Gastroesophageal sphincter (tissue), 4 donors: ENCODE measurements at regions not wholly inside any gene's neighbourhood (a gene's known extent, or its start where the extent isn't known, plus 50 kb on each side); places are given as distances from the start of the nearest gene placed in this dataset.
"Not testable (repeated sequence)": the region's sequence is repeated elsewhere in the genome, so short reads cannot be mapped to it uniquely, and the experiment has no call there.

Source experiments
- ATAC-seq: fragments of 150-250 bp; one replicate; pipeline ENCODE4 v1.9.1; 2016; ENCODE audit warnings: mild to moderate bottlenecking, moderate library complexity
- H3K27ac ChIP-seq, 4 donors: fragments of 200-600 bp; sonication (generic) in 3 of 4; 1 replicate in 3 of 4; 2 replicates in 1 of 4; pipeline ENCODE4 v1.5.1; 2016 to 2019
- H3K27me3 ChIP-seq: fragments of 200-600 bp; sonication (generic); one replicate; pipeline ENCODE4 v1.5.1; 2019
- H3K36me3 ChIP-seq, 2 donors: fragments of 200-600 bp; sonication (generic); one replicate each; pipeline ENCODE4 v1.5.1; 2019; ENCODE audit warnings: control low read depth in 1 of 2
- H3K4me1 ChIP-seq, 3 donors: fragments of 200-600 bp; sonication (generic); 1 replicate in 2 of 3; 2 replicates in 1 of 3; pipeline ENCODE4 v1.5.1; 2016 to 2019; ENCODE audit warnings: control low read depth in 2 of 3
- H3K4me3 ChIP-seq, 2 donors: fragments of 200-600 bp; sonication (generic); one replicate each; pipeline ENCODE4 v1.5.1; 2019; ENCODE audit warnings: mild to moderate bottlenecking in 1 of 2, moderate library complexity in 1 of 2
- H3K9me3 ChIP-seq, 3 donors: fragments of 200-600 bp; sonication (generic); one replicate each; pipeline ENCODE4 v1.5.1; 2017 to 2019; ENCODE audit warnings: control low read depth in 2 of 3
- WGBS, 2 donors: methylation state at CpG; one replicate each; pipeline ENCODE4 v1.1.5; 2018; ENCODE audit warnings: low coverage in 1 of 2; 5-methylcytosine and 5-hydroxymethylcytosine counted together

- H3K27ac ChIP-seq, H3K27me3 ChIP-seq, ATAC-seq, H3K36me3 ChIP-seq, H3K4me3 ChIP-seq, H3K4me1 ChIP-seq: not testable (repeated sequence)
- H3K9me3 ChIP-seq, result peaks cover 0 to 48% (median 2%) of the 10 kb centered on the region in 3 donors
- no CpG with 5 or more reads among the region's 28 CpGs for WGBS, 2 donors
Observed at GRCh38 chr7:63572196-63572595, 426.5 kb upstream of the ZNF722 start.

GRCh38 chr7:63572956-63573355, 425.7 kb upstream of the ZNF722 start:
- H3K4me1 ChIP-seq, H3K4me3 ChIP-seq, H3K36me3 ChIP-seq, H3K27me3 ChIP-seq, H3K27ac ChIP-seq: not testable (repeated sequence)
- peaks cover 0 to 52% (median 2%) of the 10 kb centered on the region in 3 donors for H3K9me3 ChIP-seq
- WGBS, 2 donors, result no CpG with 5 or more reads among the region's 23 CpGs
- peak; percentile 6 for ATAC-seq

GRCh38 chr7:63573412-63573811, 425.2 kb upstream of the ZNF722 start:
- 48 to 100% methylated on average over 2 to 3 of the region's 10 CpGs for WGBS, 2 donors
- peaks cover 0 to 57% (median 2%) of the 10 kb centered on the region in 3 donors for H3K9me3 ChIP-seq
- not testable (repeated sequence) for H3K27ac ChIP-seq, H3K4me3 ChIP-seq, H3K36me3 ChIP-seq, H3K4me1 ChIP-seq, H3K27me3 ChIP-seq
- peak; percentile 4 for ATAC-seq

GRCh38 chr7:63576421-63576820, 422.2 kb upstream of the ZNF722 start:
- H3K9me3 ChIP-seq, result peaks cover 0 to 72% (median 2%) of the 10 kb centered on the region in 3 donors
- not testable (repeated sequence) for H3K4me3 ChIP-seq, H3K4me1 ChIP-seq, H3K27ac ChIP-seq, ATAC-seq, H3K27me3 ChIP-seq, H3K36me3 ChIP-seq
- 68% methylated on average over 6 of the region's 10 CpGs; no CpG with 5 or more reads in 1 of the 2 donors for WGBS, 2 donors

GRCh38 chr7:63577066-63577465, 421.6 kb upstream of the ZNF722 start:
- H3K4me3 ChIP-seq, H3K27me3 ChIP-seq, H3K36me3 ChIP-seq, H3K27ac ChIP-seq, H3K4me1 ChIP-seq, ATAC-seq: not testable (repeated sequence)
- 89% methylated on average over 4 of the region's 5 CpGs; no CpG with 5 or more reads in 1 of the 2 donors for WGBS, 2 donors
- H3K9me3 ChIP-seq, result peaks cover 0 to 70% (median 2%) of the 10 kb centered on the region in 3 donors

- H3K9me3 ChIP-seq, result peaks cover 0 to 55% (median 2%) of the 10 kb centered on the region in 3 donors
- not testable (repeated sequence) for H3K27me3 ChIP-seq, ATAC-seq, H3K4me3 ChIP-seq, H3K36me3 ChIP-seq, H3K4me1 ChIP-seq, H3K27ac ChIP-seq
- 77% methylated on average over 4 of the region's 12 CpGs; no CpG with 5 or more reads in 1 of the 2 donors for WGBS, 2 donors
Observed at GRCh38 chr7:63580045-63580444, 418.6 kb upstream of the ZNF722 start.

- 100% methylated on average over 1 of the region's 28 CpGs; no CpG with 5 or more reads in 1 of the 2 donors for WGBS, 2 donors
- H3K4me1 ChIP-seq, ATAC-seq, H3K36me3 ChIP-seq, H3K4me3 ChIP-seq, H3K27me3 ChIP-seq, H3K27ac ChIP-seq: not testable (repeated sequence)
- peaks cover 0 to 48% (median 0%) of the 10 kb centered on the region in 3 donors for H3K9me3 ChIP-seq
Observed at GRCh38 chr7:63580536-63581300, 417.9 kb upstream of the ZNF722 start.

- H3K36me3 ChIP-seq, H3K27ac ChIP-seq, H3K4me3 ChIP-seq, H3K4me1 ChIP-seq, H3K27me3 ChIP-seq, ATAC-seq: not testable (repeated sequence)
- peaks cover 0 to 28% (median 0%) of the 10 kb centered on the region in 3 donors for H3K9me3 ChIP-seq
- 80% methylated on average over 4 of the region's 12 CpGs; no CpG with 5 or more reads in 1 of the 2 donors for WGBS, 2 donors
Observed at GRCh38 chr7:63582771-63583170, 415.9 kb upstream of the ZNF722 start.

GRCh38 chr7:63587151-63587853, 411.3 kb upstream of the ZNF722 start:
- not testable (repeated sequence) for H3K4me3 ChIP-seq, H3K27ac ChIP-seq, H3K9me3 ChIP-seq, H3K36me3 ChIP-seq, ATAC-seq, H3K4me1 ChIP-seq, H3K27me3 ChIP-seq
- 60% methylated on average over 1 of the region's 11 CpGs; no CpG with 5 or more reads in 1 of the 2 donors for WGBS, 2 donors

- H3K27me3 ChIP-seq, H3K27ac ChIP-seq, ATAC-seq, H3K4me3 ChIP-seq, H3K36me3 ChIP-seq, H3K4me1 ChIP-seq, H3K9me3 ChIP-seq: not testable (repeated sequence)
- no CpG with 5 or more reads among the region's 11 CpGs for WGBS, 2 donors
Observed at GRCh38 chr7:63591249-63591648, 407.4 kb upstream of the ZNF722 start.

- no CpG with 5 or more reads among the region's 4 CpGs for WGBS, 2 donors
- peak; percentile 10 for ATAC-seq
- not testable (repeated sequence) for H3K36me3 ChIP-seq, H3K9me3 ChIP-seq, H3K27ac ChIP-seq, H3K4me3 ChIP-seq, H3K4me1 ChIP-seq, H3K27me3 ChIP-seq
Observed at GRCh38 chr7:63603812-63604211, 394.8 kb upstream of the ZNF722 start.

- WGBS, 2 donors, result no CpG with 5 or more reads among the region's 8 CpGs
- not testable (repeated sequence) for ATAC-seq, H3K9me3 ChIP-seq, H3K27me3 ChIP-seq, H3K4me3 ChIP-seq, H3K36me3 ChIP-seq, H3K4me1 ChIP-seq, H3K27ac ChIP-seq
Observed at GRCh38 chr7:63604853-63605252, 393.8 kb upstream of the ZNF722 start.

GRCh38 chr7:63617595-63617994, 381.1 kb upstream of the ZNF722 start:
- H3K27me3 ChIP-seq, H3K27ac ChIP-seq, H3K36me3 ChIP-seq, ATAC-seq, H3K4me1 ChIP-seq, H3K4me3 ChIP-seq, H3K9me3 ChIP-seq: not testable (repeated sequence)
- WGBS, 2 donors, result no CpG with 5 or more reads among the region's 13 CpGs
